Panc1 (cell line): ENCODE measurements at regions not wholly inside any gene's neighbourhood (a gene's known extent, or its start where the extent isn't known, plus 50 kb on each side); places are given as distances from the start of the nearest gene placed in this dataset.

ENCODE experiments used
- ATAC-seq: fragments of 200-7000 bp; cut with Tn5 transposase; 2 replicates; pipeline ENCODE4 v1.9.1; 2020; ENCODE audit warnings: mild to moderate bottlenecking, moderate library complexity
- BruUV-seq: library from RNA; stranded (reverse); fragments of 400-500 nt; replicated peaks from 2 replicates; lab custom pipeline; 2021; lab: Mats Ljungman, UMichigan
- CTCF ChIA-PET: fragments of 300-600 bp; sonication (Branson Sonifier 250); formaldehyde crosslinking; loops from one replicate; lab custom pipeline; 2022; ENCODE audit warnings: antibody characterized with exemption; lab: Charles Lee
- POLR2A ChIA-PET: fragments of 300-600 bp; sonication (Branson Sonifier 250); formaldehyde crosslinking; loops from one replicate; lab custom pipeline; 2022; ENCODE audit warnings: antibody characterized with exemption; lab: Charles Lee
- DNase-seq: peaks from one replicate; pipeline ENCODE4 v3.0.0-alpha.2; 2010; ENCODE audit warnings: low read depth, low spot score
- H3K27ac ChIP-seq: 2 replicates; pipeline ENCODE4 v1.5.1; 2011; ENCODE audit warnings: mild to moderate bottlenecking, low read length, inconsistent platforms
- H3K27me3 ChIP-seq: fragments of 200-500 bp; sonication (Bioruptor generic); 2 replicates; pipeline ENCODE4 v1.6.0; 2014; ENCODE audit warnings: low read length, inconsistent platforms; ENCODE audit not compliant: control insufficient read depth, insufficient read depth
- H3K36me3 ChIP-seq: fragments of 200-500 bp; sonication (Bioruptor generic); 2 replicates; pipeline ENCODE4 v1.5.1; 2014; ENCODE audit warnings: inconsistent platforms, mild to moderate bottlenecking, low read length, moderate library complexity; ENCODE audit not compliant: control insufficient read depth, insufficient read depth
- H3K4me1 ChIP-seq: 2 replicates; pipeline ENCODE4 v1.5.1; 2011; ENCODE audit warnings: inconsistent platforms, mild to moderate bottlenecking, low read length, moderate library complexity; ENCODE audit not compliant: control insufficient read depth, insufficient read depth
- H3K4me3 ChIP-seq, 2 experiments: 2 replicates each; pipeline ENCODE4 v1.5.1; 2011 to 2012; ENCODE audit warnings: low read depth in 2 of 2, low read length in 2 of 2, mild to moderate bottlenecking in 2 of 2, inconsistent platforms in 1 of 2, moderate library complexity in 1 of 2
- H3K9me3 ChIP-seq: fragments of 200-500 bp; sonication (Bioruptor generic); 2 replicates; pipeline ENCODE4 v1.5.1; 2014; ENCODE audit warnings: low read depth, mild to moderate bottlenecking, inconsistent platforms, low read length, moderate library complexity; ENCODE audit not compliant: control insufficient read depth, insufficient read depth
- CTCF ChIP-seq: fragments of 450-650 bp; IDR thresholded peaks from 2 replicates; pipeline ENCODE4 v1.5.1; 2017; ENCODE audit warnings: mild to moderate bottlenecking
- POLR2AphosphoS5 ChIP-seq: IDR thresholded peaks from 2 replicates; pipeline ENCODE4 v1.6.1; 2012; ENCODE audit warnings: mild to moderate bottlenecking, low read depth, low read length, moderate library complexity
- REST ChIP-seq, 2 experiments: IDR thresholded peaks; 2 replicates each; pipeline ENCODE4 v1.6.1; 2011 to 2012; ENCODE audit warnings: low read depth in 2 of 2, control low read depth in 1 of 2, low read length in 1 of 2, mild to moderate bottlenecking in 1 of 2, moderate library complexity in 1 of 2; ENCODE audit not compliant: insufficient read depth in 1 of 2
- SIN3A ChIP-seq: IDR thresholded peaks from 2 replicates; pipeline ENCODE4 v1.6.1; 2012; ENCODE audit warnings: low read depth, mild to moderate bottlenecking, low read length, moderate library complexity, borderline replicate concordance; ENCODE audit not compliant: insufficient read depth
- TCF7L2 ChIP-seq: IDR thresholded peaks from 2 replicates; pipeline ENCODE4 v1.6.1; 2011; ENCODE audit warnings: mild to moderate bottlenecking, low read depth, low read length, inconsistent platforms
- in situ Hi-C: cut with HindIII; loops from 2 replicates; pipeline ENCODE4 v1.10.0; 2016; ENCODE audit warnings: low sequenced_read_pairs, low pct_unique_long_range_greater_than_20kb
- intact Hi-C: fragments of 100-400 bp; cut with micrococcal nuclease; formaldehyde crosslinking; loops from one replicate; pipeline ENCODE4 v1.10.0; 2022; ENCODE audit not compliant: unreplicated experiment

- Histone ChIP-seq H3K27me3 (no peaks in the 10 kb centered on the region), H3K27ac (no peak overlapping the region), H3K4me1 (0 out of 2 replicates have a peak, but pooled peaks cover under 1% of the 10 kb centered on the region), H3K36me3 (no peaks in the 10 kb centered on the region), H3K4me3 (no peak overlapping the region), H3K9me3 (no peaks in the 10 kb centered on the region)
- no peak for TF ChIP-seq CTCF
- no peak for TF ChIP-seq TCF7L2
- TF ChIP-seq SIN3A = no peak
- TF ChIP-seq POLR2AphosphoS5 = no peak
- no peak for TF ChIP-seq REST (IDR thresholded peaks at IDR 0.05; ENCODE audit: insufficient read depth in 1 of 2, low read depth in 2 of 2, low read length in 1 of 2)
- ATAC-seq = no peak
- CTCF ChIA-PET = no interaction called here
- intact Hi-C loops = no loop called here
- no TSS peak for BruUV-seq
- DNase-seq = no peak
- in situ Hi-C loops = no loop called here
- POLR2A ChIA-PET = no interaction called here
Observed at GRCh38 chr10:78441010-78441409, 407.3 kb downstream of the RPS24 start.

- Histone ChIP-seq H3K4me1 (no peaks in the 10 kb centered on the region), H3K36me3 (no peaks in the 10 kb centered on the region), H3K27ac (no peak overlapping the region), H3K9me3 (no peaks in the 10 kb centered on the region), H3K4me3 (no peak overlapping the region), H3K27me3 (no peaks in the 10 kb centered on the region)
- ATAC-seq (no peak), DNase-seq (no peak)
- BruUV-seq = no TSS peak
- CTCF ChIA-PET = interaction anchor here (0.7 kb wide), 1 partner anchor 761 kb away, joined by 7 read pairs; no protein-coding TSS in a partner anchor
- POLR2A ChIA-PET = interaction anchor here (0.6 kb wide), 1 partner anchor 532 kb away, joined by 3 read pairs; no protein-coding TSS in a partner anchor
- intact Hi-C loops = no loop called here
- in situ Hi-C loops = no loop called here
- no peak for TF ChIP-seq REST (IDR thresholded peaks at IDR 0.05; ENCODE audit: insufficient read depth in 1 of 2, low read depth in 2 of 2, low read length in 1 of 2)
- no peak for TF ChIP-seq CTCF
- no peak for TF ChIP-seq TCF7L2
- no peak for TF ChIP-seq POLR2AphosphoS5
- no peak for TF ChIP-seq SIN3A
Observed at GRCh38 chr10:78441694-78442093, 408.0 kb downstream of the RPS24 start.
